K562 (cell line): ENCODE measurements at regions not wholly inside any gene's neighbourhood (a gene's known extent, or its start where the extent isn't known, plus 50 kb on each side); places are given as distances from the start of the nearest gene placed in this dataset.

ENCODE experiments used
- MTA2 ChIP-seq: fragments of 450-650 bp; IDR thresholded peaks from 2 replicates; pipeline ENCODE4 v1.6.1; 2016; ENCODE audit warnings: low read depth
- STAT5A ChIP-seq: IDR thresholded peaks from 2 replicates; pipeline ENCODE4 v1.6.1; 2012; ENCODE audit warnings: low read length, inconsistent platforms, borderline replicate concordance
- TAF1 ChIP-seq: IDR thresholded peaks from 2 replicates; pipeline ENCODE4 v1.6.1; 2011; ENCODE audit warnings: mild to moderate bottlenecking, low read length, moderate library complexity; ENCODE audit not compliant: insufficient read depth, control insufficient read depth, severe bottlenecking; ENCODE audit errors: extremely low read depth
- TBL1XR1 ChIP-seq, 2 experiments: IDR thresholded peaks; 2 replicates each; pipeline ENCODE4 v1.6.1; 2012; ENCODE audit warnings: improper control_type of control experiment in 2 of 2, low read length in 2 of 2, mild to moderate bottlenecking in 1 of 2
- ZBTB11 ChIP-seq, 3 experiments: fragments of 200-800 bp in 1 of 3; fragments of 250-450 bp in 1 of 3; fragments of 450-650 bp in 1 of 3; sonication (Bioruptor Pico) in 1 of 3; sonication (Bioruptor generic) in 1 of 3; formaldehyde crosslinking in 1 of 3; IDR thresholded peaks; 2 replicates each; pipeline versions ENCODE4 v1.6.1 to v1.8.0; 2016 to 2022; ENCODE audit warnings: mild to moderate bottlenecking in 2 of 3, missing genetic modification characterization in 2 of 3, missing compliant biosample characterization in 1 of 3, moderate library complexity in 1 of 3
- ZBTB40 ChIP-seq, 2 experiments: fragments of 450-650 bp in 1 of 2; sonication (generic) in 1 of 2; formaldehyde crosslinking in 1 of 2; IDR thresholded peaks; 2 replicates each; pipeline versions ENCODE4 v1.7.1 to v1.9.0; 2016 to 2022; ENCODE audit warnings: inconsistent platforms in 1 of 2, mild to moderate bottlenecking in 1 of 2, missing genetic modification reagents in 1 of 2
- ZHX1 ChIP-seq: fragments of 150-350 bp; conservative IDR thresholded peaks from 2 replicates; pipeline ENCODE4 v1.6.1; 2014; ENCODE audit warnings: low read length

- TF ChIP-seq ZHX1 (no peak), ZBTB40 (IDR thresholded peaks at IDR 0.05) (no peak), ZBTB40 (CRISPR knock-in tag; IDR thresholded peaks at IDR 0.05) (no peak), STAT5A (peak; percentile 96), TBL1XR1 (IDR thresholded peaks at IDR 0.05; ENCODE audit: low read length in 2 of 2) (peak; percentile 79 to 80; a peak in 3 of 4 replicates), TAF1 (peak; percentile 38), ZBTB11 (CRISPR knock-in tag; IDR thresholded peaks at IDR 0.05) (peak in 1 of 3 experiments; percentile 61; a peak in 1 of 6 replicates), MTA2 (peak; percentile 95)
Measured at GRCh38 chr2:217092710-217093379, 233.0 kb upstream of the TNP1 start (continued).
